Breast epithelium (tissue), 3 donors: ENCODE measurements at regions not wholly inside any gene's neighbourhood (a gene's known extent, or its start where the extent isn't known, plus 50 kb on each side); places are given as distances from the start of the nearest gene placed in this dataset.

Experiments used
- CTCF ChIP-seq, 3 donors: fragments of 450-650 bp; IDR thresholded peaks; one replicate each; pipeline ENCODE4 v1.5.1; 2016 to 2017; ENCODE audit warnings: antibody characterized with exemption in 3 of 3, mild to moderate bottlenecking in 3 of 3, moderate library complexity in 3 of 3
- POLR2A ChIP-seq: fragments of 450-650 bp; IDR thresholded peaks from one replicate; pipeline ENCODE4 v1.6.1; 2016; ENCODE audit warnings: antibody characterized with exemption, mild to moderate bottlenecking, moderate library complexity

- TF ChIP-seq POLR2A (no peak), CTCF (IDR thresholded peaks at IDR 0.05) (no peak)
These were observed 338.8 kb downstream of the CTTN start for GRCh38 chr11:70736937-70737640.
